K562 (cell line): ENCODE measurements at regions not wholly inside any gene's neighbourhood (a gene's known extent, or its start where the extent isn't known, plus 50 kb on each side); places are given as distances from the start of the nearest gene placed in this dataset.

ENCODE experiments used
- C11orf30 ChIP-seq: fragments of 450-650 bp; IDR thresholded peaks from 2 replicates; pipeline ENCODE4 v1.6.1; 2016; ENCODE audit warnings: low read depth, mild to moderate bottlenecking
- HDAC8 ChIP-seq: fragments of 450-650 bp; IDR thresholded peaks from 2 replicates; pipeline ENCODE4 v1.6.1; 2016; ENCODE audit warnings: mild to moderate bottlenecking, missing genetic modification characterization, moderate library complexity, missing compliant biosample characterization
- HNRNPLL ChIP-seq: fragments of 200-400 bp; formaldehyde crosslinking; IDR thresholded peaks from 2 replicates; pipeline ENCODE4 v1.6.1; 2017; ENCODE audit warnings: low read length, low read depth, mild to moderate bottlenecking; ENCODE audit not compliant: poor library complexity, severe bottlenecking
- NR2C2 ChIP-seq, 2 experiments: fragments of 200-800 bp in 1 of 2; sonication (Bioruptor generic) in 1 of 2; sonication (generic) in 1 of 2; formaldehyde crosslinking in 1 of 2; IDR thresholded peaks; 2 replicates each; pipeline versions ENCODE4 v1.6.1 to v1.8.0; 2016 to 2022; ENCODE audit warnings: mild to moderate bottlenecking in 1 of 2, missing compliant biosample characterization in 1 of 2, missing genetic modification characterization in 1 of 2, missing genetic modification reagents in 1 of 2
- PHF21A ChIP-seq: fragments of 450-650 bp; IDR thresholded peaks from 2 replicates; pipeline ENCODE4 v1.6.1; 2017; ENCODE audit warnings: low read depth, borderline replicate concordance
- POLR2B ChIP-seq: fragments of 450-650 bp; IDR thresholded peaks from 2 replicates; pipeline ENCODE4 v1.6.1; 2018; ENCODE audit warnings: low read depth; ENCODE audit not compliant: partially characterized antibody
- RB1 ChIP-seq: fragments of 450-650 bp; IDR thresholded peaks from 2 replicates; pipeline ENCODE4 v1.6.1; 2017; ENCODE audit warnings: low read depth, mild to moderate bottlenecking
- ZNF311 ChIP-seq: fragments of 250-450 bp; sonication (Bioruptor Pico); IDR thresholded peaks from 2 replicates; pipeline ENCODE4 v1.4.0; 2020; ENCODE audit warnings: mild to moderate bottlenecking, moderate library complexity
- ZNF583 ChIP-seq: fragments of 250-450 bp; sonication (Bioruptor Pico); IDR thresholded peaks from 2 replicates; pipeline ENCODE4 v1.4.0; 2020
- TF ChIP-seq, protein P1 (sequence below): fragments of 450-650 bp; IDR thresholded peaks from 2 replicates; pipeline ENCODE4 v1.6.1; 2016; ENCODE audit warnings: antibody characterized with exemption
- TF ChIP-seq, protein P2 (sequence below): fragments of 450-650 bp; formaldehyde crosslinking; IDR thresholded peaks from 2 replicates; pipeline ENCODE4 v1.4.0; 2022; ENCODE audit warnings: mild to moderate bottlenecking, moderate library complexity
- TF ChIP-seq, protein P3 (sequence below): fragments of 450-650 bp; IDR thresholded peaks from 2 replicates; pipeline ENCODE4 v1.6.1; 2018; ENCODE audit warnings: mild to moderate bottlenecking, low read depth; ENCODE audit not compliant: partially characterized antibody
- TF ChIP-seq, protein P4 (sequence below), 2 experiments: fragments of 450-650 bp; formaldehyde crosslinking in 1 of 2; IDR thresholded peaks; 2 replicates each; pipeline versions ENCODE4 v1.4.0 to v1.6.1; 2014 to 2020; ENCODE audit warnings: mild to moderate bottlenecking in 2 of 2, borderline replicate concordance in 1 of 2, low read depth in 1 of 2
- TF ChIP-seq, protein P5 (sequence below): fragments of 450-650 bp; formaldehyde crosslinking; IDR thresholded peaks from 2 replicates; pipeline ENCODE4 v1.4.0; 2020; ENCODE audit warnings: mild to moderate bottlenecking, moderate library complexity

DNA sequence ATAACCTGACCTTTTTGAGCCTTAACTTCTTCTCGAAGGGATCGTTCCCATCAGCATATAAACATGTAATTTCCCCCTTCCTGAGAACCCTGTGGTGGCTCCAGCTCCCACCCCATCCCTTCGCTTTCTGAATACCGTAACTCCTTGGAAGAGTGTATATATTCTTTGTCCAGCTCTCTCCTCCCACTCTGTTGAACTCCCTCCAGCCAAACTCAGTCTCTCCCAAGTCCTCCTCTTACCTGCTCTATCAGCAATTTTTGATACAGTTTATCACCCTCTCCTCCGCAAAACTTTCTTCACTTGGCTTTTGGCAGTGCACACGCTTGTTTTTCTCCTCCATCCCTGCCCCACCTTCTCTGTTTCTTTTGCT lies 109.9 kb upstream of the SLC25A33 start (continued):
- no peak for TF ChIP-seq ZNF583
- no peak for TF ChIP-seq C11orf30
- TF ChIP-seq, protein P1, sequence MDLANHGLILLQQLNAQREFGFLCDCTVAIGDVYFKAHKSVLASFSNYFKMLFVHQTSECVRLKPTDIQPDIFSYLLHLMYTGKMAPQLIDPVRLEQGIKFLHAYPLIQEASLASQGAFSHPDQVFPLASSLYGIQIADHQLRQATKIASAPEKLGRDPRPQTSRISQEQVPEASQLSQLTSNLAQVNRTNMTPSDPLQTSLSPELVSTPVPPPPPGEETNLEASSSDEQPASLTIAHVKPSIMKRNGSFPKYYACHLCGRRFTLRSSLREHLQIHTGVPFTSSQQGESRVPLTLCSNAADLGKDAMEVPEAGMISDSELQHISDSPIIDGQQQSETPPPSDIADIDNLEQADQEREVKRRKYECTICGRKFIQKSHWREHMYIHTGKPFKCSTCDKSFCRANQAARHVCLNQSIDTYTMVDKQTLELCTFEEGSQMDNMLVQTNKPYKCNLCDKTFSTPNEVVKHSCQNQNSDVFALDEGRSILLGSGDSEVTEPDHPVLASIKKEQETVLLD: no peak
- no peak for TF ChIP-seq RB1
- no peak for TF ChIP-seq NR2C2 (CRISPR knock-in tag; IDR thresholded peaks at IDR 0.05)
- TF ChIP-seq NR2C2 (tag; IDR thresholded peaks at IDR 0.05): peak; percentile 19; the same call in 1 of the 2 replicates
- no peak for TF ChIP-seq PHF21A
- TF ChIP-seq, protein P2, sequence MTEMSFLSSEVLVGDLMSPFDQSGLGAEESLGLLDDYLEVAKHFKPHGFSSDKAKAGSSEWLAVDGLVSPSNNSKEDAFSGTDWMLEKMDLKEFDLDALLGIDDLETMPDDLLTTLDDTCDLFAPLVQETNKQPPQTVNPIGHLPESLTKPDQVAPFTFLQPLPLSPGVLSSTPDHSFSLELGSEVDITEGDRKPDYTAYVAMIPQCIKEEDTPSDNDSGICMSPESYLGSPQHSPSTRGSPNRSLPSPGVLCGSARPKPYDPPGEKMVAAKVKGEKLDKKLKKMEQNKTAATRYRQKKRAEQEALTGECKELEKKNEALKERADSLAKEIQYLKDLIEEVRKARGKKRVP: no peak
- TF ChIP-seq, protein P3, sequence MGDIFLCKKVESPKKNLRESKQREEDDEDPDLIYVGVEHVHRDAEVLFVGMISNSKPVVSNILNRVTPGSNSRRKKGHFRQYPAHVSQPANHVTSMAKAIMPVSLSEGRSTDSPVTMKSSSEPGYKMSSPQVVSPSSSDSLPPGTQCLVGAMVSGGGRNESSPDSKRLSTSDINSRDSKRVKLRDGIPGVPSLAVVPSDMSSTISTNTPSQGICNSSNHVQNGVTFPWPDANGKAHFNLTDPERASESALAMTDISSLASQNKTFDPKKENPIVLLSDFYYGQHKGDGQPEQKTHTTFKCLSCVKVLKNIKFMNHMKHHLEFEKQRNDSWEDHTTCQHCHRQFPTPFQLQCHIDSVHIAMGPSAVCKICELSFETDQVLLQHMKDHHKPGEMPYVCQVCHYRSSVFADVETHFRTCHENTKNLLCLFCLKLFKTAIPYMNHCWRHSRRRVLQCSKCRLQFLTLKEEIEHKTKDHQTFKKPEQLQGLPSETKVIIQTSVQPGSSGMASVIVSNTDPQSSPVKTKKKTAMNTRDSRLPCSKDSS: no peak
- TF ChIP-seq, protein P4, sequence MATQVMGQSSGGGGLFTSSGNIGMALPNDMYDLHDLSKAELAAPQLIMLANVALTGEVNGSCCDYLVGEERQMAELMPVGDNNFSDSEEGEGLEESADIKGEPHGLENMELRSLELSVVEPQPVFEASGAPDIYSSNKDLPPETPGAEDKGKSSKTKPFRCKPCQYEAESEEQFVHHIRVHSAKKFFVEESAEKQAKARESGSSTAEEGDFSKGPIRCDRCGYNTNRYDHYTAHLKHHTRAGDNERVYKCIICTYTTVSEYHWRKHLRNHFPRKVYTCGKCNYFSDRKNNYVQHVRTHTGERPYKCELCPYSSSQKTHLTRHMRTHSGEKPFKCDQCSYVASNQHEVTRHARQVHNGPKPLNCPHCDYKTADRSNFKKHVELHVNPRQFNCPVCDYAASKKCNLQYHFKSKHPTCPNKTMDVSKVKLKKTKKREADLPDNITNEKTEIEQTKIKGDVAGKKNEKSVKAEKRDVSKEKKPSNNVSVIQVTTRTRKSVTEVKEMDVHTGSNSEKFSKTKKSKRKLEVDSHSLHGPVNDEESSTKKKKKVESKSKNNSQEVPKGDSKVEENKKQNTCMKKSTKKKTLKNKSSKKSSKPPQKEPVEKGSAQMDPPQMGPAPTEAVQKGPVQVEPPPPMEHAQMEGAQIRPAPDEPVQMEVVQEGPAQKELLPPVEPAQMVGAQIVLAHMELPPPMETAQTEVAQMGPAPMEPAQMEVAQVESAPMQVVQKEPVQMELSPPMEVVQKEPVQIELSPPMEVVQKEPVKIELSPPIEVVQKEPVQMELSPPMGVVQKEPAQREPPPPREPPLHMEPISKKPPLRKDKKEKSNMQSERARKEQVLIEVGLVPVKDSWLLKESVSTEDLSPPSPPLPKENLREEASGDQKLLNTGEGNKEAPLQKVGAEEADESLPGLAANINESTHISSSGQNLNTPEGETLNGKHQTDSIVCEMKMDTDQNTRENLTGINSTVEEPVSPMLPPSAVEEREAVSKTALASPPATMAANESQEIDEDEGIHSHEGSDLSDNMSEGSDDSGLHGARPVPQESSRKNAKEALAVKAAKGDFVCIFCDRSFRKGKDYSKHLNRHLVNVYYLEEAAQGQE (IDR thresholded peaks at IDR 0.05; ENCODE audit: borderline replicate concordance): no peak
- TF ChIP-seq, protein P4 (CRISPR knock-in tag; IDR thresholded peaks at IDR 0.05; ENCODE audit: low read depth): no peak
- no peak for TF ChIP-seq ZNF311 (CRISPR knock-in tag)
- TF ChIP-seq, protein P5, sequence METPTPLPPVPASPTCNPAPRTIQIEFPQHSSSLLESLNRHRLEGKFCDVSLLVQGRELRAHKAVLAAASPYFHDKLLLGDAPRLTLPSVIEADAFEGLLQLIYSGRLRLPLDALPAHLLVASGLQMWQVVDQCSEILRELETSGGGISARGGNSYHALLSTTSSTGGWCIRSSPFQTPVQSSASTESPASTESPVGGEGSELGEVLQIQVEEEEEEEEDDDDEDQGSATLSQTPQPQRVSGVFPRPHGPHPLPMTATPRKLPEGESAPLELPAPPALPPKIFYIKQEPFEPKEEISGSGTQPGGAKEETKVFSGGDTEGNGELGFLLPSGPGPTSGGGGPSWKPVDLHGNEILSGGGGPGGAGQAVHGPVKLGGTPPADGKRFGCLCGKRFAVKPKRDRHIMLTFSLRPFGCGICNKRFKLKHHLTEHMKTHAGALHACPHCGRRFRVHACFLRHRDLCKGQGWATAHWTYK (CRISPR knock-in tag): no peak
- no peak for TF ChIP-seq POLR2B
- TF ChIP-seq HDAC8: no peak
- TF ChIP-seq HNRNPLL: no peak
